GM23248 (cell line): ENCODE measurements at regions not wholly inside any gene's neighbourhood (a gene's known extent, or its start where the extent isn't known, plus 50 kb on each side); places are given as distances from the start of the nearest gene placed in this dataset.

Source experiments
- DNase-seq: peaks from one replicate; pipeline ENCODE4 v3.0.0-alpha.2; 2015
- H2AFZ ChIP-seq: fragments of 200-600 bp; sonication (generic); 2 replicates; pipeline ENCODE4 v1.6.1; 2016; ENCODE audit warnings: antibody characterized with exemption
- H3F3A ChIP-seq: fragments of 200-600 bp; sonication (generic); 2 replicates; pipeline ENCODE4 v1.6.1; 2016; ENCODE audit warnings: mild to moderate bottlenecking, antibody characterized with exemption, mixed run types; ENCODE audit not compliant: insufficient read depth
- H3K27ac ChIP-seq: fragments of 200-600 bp; sonication (generic); 2 replicates; pipeline ENCODE4 v1.5.1; 2016; ENCODE audit warnings: mild to moderate bottlenecking
- H3K27me3 ChIP-seq: fragments of 200-600 bp; sonication (generic); replicated peaks from 2 replicates; pipeline ENCODE4 v1.6.1; 2016; ENCODE audit warnings: mild to moderate bottlenecking; ENCODE audit not compliant: insufficient read depth
- H3K36me3 ChIP-seq: fragments of 200-600 bp; sonication (generic); 2 replicates; pipeline ENCODE4 v1.6.1; 2016; ENCODE audit warnings: low read depth, mild to moderate bottlenecking
- H3K4me1 ChIP-seq: fragments of 200-600 bp; sonication (generic); 2 replicates; pipeline ENCODE4 v1.6.1; 2016; ENCODE audit warnings: mild to moderate bottlenecking; ENCODE audit not compliant: insufficient read depth
- H3K4me2 ChIP-seq: fragments of 200-600 bp; sonication (generic); one replicate; pipeline ENCODE4 v1.6.1; 2016; ENCODE audit warnings: mild to moderate bottlenecking; ENCODE audit not compliant: unreplicated experiment
- H3K4me3 ChIP-seq: fragments of 200-600 bp; sonication (generic); 2 replicates; pipeline ENCODE4 v1.5.1; 2016; ENCODE audit warnings: mild to moderate bottlenecking
- H3K79me2 ChIP-seq: fragments of 200-600 bp; sonication (generic); 2 replicates; pipeline ENCODE4 v1.6.1; 2016; ENCODE audit warnings: mild to moderate bottlenecking; ENCODE audit not compliant: insufficient read depth
- H3K9ac ChIP-seq: fragments of 200-600 bp; sonication (generic); 2 replicates; pipeline ENCODE4 v1.6.1; 2016; ENCODE audit warnings: mild to moderate bottlenecking
- H3K9me2 ChIP-seq: fragments of 200-600 bp; sonication (generic); 2 replicates; pipeline ENCODE4 v1.6.1; 2016; ENCODE audit warnings: mixed run types, mild to moderate bottlenecking, moderate library complexity; ENCODE audit not compliant: insufficient read depth
- H3K9me3 ChIP-seq: fragments of 200-600 bp; sonication (generic); one replicate; pipeline ENCODE4 v1.6.1; 2017; ENCODE audit warnings: low read depth
- H4K20me1 ChIP-seq: fragments of 200-600 bp; sonication (generic); 2 replicates; pipeline ENCODE4 v1.6.0; 2016; ENCODE audit not compliant: insufficient read depth
- EZH2 ChIP-seq: fragments of 200-600 bp; sonication (generic); IDR thresholded peaks from 2 replicates; pipeline ENCODE4 v1.6.1; 2018; ENCODE audit warnings: antibody characterized with exemption, mild to moderate bottlenecking; ENCODE audit not compliant: insufficient read depth, poor library complexity, severe bottlenecking
- EZH2phosphoT487 ChIP-seq: fragments of 200-600 bp; sonication (generic); IDR thresholded peaks from 2 replicates; pipeline ENCODE4 v1.6.1; 2018; ENCODE audit warnings: antibody characterized with exemption, moderate library complexity, mild to moderate bottlenecking, low read depth; ENCODE audit not compliant: insufficient read depth
- WGBS, 2 experiments: methylation state at CpG; one replicate each; pipeline ENCODE4 v1.1.6; 2015 to 2017; ENCODE audit warnings: low lambda C conversion rate in 2 of 2, low coverage in 1 of 2; ENCODE audit errors: missing lambda C conversion rate in 2 of 2; 5-methylcytosine and 5-hydroxymethylcytosine counted together
- in situ Hi-C: fragments of 300-500 bp; cut with MboI; formaldehyde crosslinking; loops from 2 replicates; pipeline ENCODE4 v1.15.0; 2020

GRCh38 chr3:72418856-72419255 is 429.4 kb downstream of the SHQ1 start:
- no peaks in the 10 kb centered on the region for H3K36me3 ChIP-seq
- H3K9me3 ChIP-seq, result no peaks in the 10 kb centered on the region
- DNase-seq, result no peak
- TF ChIP-seq EZH2, result no peak
- no peak for TF ChIP-seq EZH2phosphoT487
- peaks cover 12% of the 10 kb centered on the region for H3K4me1 ChIP-seq
- no peak overlapping the region for H3K4me2 ChIP-seq
- H2AFZ ChIP-seq, result no peak overlapping the region
- H3K4me3 ChIP-seq, result no peak overlapping the region
- H3K79me2 ChIP-seq, result peaks cover 100% of the 10 kb centered on the region
- no peak overlapping the region for H3K9ac ChIP-seq
- 96 to 97% methylated on average over 8 of the region's 8 CpGs for WGBS, 2 experiments
- H3K27ac ChIP-seq, result no peak overlapping the region
- peaks cover 42% of the 10 kb centered on the region; the same call in 1 of the 2 replicates for H4K20me1 ChIP-seq
- H3K9me2 ChIP-seq, result no peaks in the 10 kb centered on the region
- H3K27me3 ChIP-seq, result no peaks in the 10 kb centered on the region
- peaks cover 12% of the 10 kb centered on the region; the same call in 1 of the 2 replicates for H3F3A ChIP-seq
- in situ Hi-C loops, result no loop called here

GRCh38 chr3:72418244-72418643 is 430.0 kb downstream of the SHQ1 start:
- Histone ChIP-seq H3K36me3 (no peaks in the 10 kb centered on the region), H3K9ac (no peak overlapping the region), H3K27me3 (no peaks in the 10 kb centered on the region), H3K4me1 (peaks cover 14% of the 10 kb centered on the region), H3F3A (peaks cover 12% of the 10 kb centered on the region; the same call in 1 of the 2 replicates), H3K4me2 (peak overlapping the region; percentile 0), H3K9me3 (no peaks in the 10 kb centered on the region), H4K20me1 (peaks cover 46% of the 10 kb centered on the region; the same call in 1 of the 2 replicates), H3K9me2 (no peaks in the 10 kb centered on the region), H3K79me2 (peaks cover 100% of the 10 kb centered on the region), H3K4me3 (0 out of 2 replicates have a peak overlapping the region, but pooled peaks have one; percentile 3), H3K27ac (no peak overlapping the region), H2AFZ (no peak overlapping the region)
- peak; percentile 33 for DNase-seq
- in situ Hi-C loops, result no loop called here
- TF ChIP-seq EZH2, result no peak
- no peak for TF ChIP-seq EZH2phosphoT487

GRCh38 chr3:72414481-72415016 is 433.7 kb downstream of the SHQ1 start:
- H3K79me2 ChIP-seq, result peaks cover 100% of the 10 kb centered on the region

GRCh38 chr3:72413228-72413627 is 435.0 kb downstream of the SHQ1 start:
- Histone ChIP-seq H3K9ac (no peak overlapping the region), H3K27me3 (no peaks in the 10 kb centered on the region), H3K4me2 (no peak overlapping the region), H4K20me1 (peaks cover 51% of the 10 kb centered on the region), H3K9me3 (no peaks in the 10 kb centered on the region), H3K79me2 (peaks cover 100% of the 10 kb centered on the region), H3K9me2 (no peaks in the 10 kb centered on the region), H3K36me3 (no peaks in the 10 kb centered on the region), H3K4me3 (no peak overlapping the region), H3K27ac (no peak overlapping the region), H3K4me1 (peaks cover 19% of the 10 kb centered on the region), H2AFZ (no peak overlapping the region), H3F3A (0 out of 2 replicates have a peak, but pooled peaks cover 5% of the 10 kb centered on the region)
- TF ChIP-seq EZH2phosphoT487 (no peak), EZH2 (no peak)
- WGBS, 2 experiments, result 70 to 73% methylated on average over 4 of the region's 4 CpGs
- DNase-seq, result peak; percentile 19
- in situ Hi-C loops, result no loop called here

More at GRCh38 chr3:72414481-72415016, 433.7 kb downstream of the SHQ1 start:
- 65 to 67% methylated on average over 3 of the region's 3 CpGs for WGBS, 2 experiments
- Histone ChIP-seq H3K36me3 (no peaks in the 10 kb centered on the region), H3K9ac (no peak overlapping the region), H3K4me1 (peaks cover 24% of the 10 kb centered on the region), H4K20me1 (peaks cover 48% of the 10 kb centered on the region), H3K4me2 (no peak overlapping the region), H3K9me3 (no peaks in the 10 kb centered on the region), H2AFZ (no peak overlapping the region), H3K27me3 (no peaks in the 10 kb centered on the region), H3F3A (peaks cover 12% of the 10 kb centered on the region; the same call in 1 of the 2 replicates), H3K4me3 (no peak overlapping the region), H3K9me2 (no peaks in the 10 kb centered on the region), H3K27ac (no peak overlapping the region)
- in situ Hi-C loops, result no loop called here
- TF ChIP-seq EZH2phosphoT487 (no peak), EZH2 (no peak)
- no peak for DNase-seq
